ENCODE measurements at regions not wholly inside any gene's neighbourhood (a gene's known extent, or its start where the extent isn't known, plus 50 kb on each side); places are given as distances from the start of the nearest gene placed in this dataset.

DNA sequence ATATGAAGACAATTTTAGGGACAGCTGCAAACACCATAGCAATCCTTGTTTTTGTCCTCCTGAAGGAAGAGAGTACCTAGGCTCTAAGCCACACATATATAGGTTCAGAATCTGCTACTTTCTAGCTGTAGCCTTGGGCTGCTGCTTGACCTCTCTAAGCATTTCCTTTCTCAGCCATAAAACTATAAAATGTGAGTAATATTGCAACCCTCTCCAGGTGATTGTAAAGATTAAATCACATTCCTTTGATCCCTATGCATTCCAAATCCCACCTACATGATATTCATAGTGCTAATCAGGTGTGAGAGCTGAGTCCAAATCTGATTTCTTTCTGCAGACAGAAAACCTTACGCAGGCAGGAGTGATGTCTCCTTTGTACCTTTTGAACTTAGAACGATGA lies 913.5 kb downstream of the VRK1 start:
- H3K4me1 ChIP-seq (ENCODE audit: control insufficient read depth, extremely low read depth, insufficient read depth, low read length): no peaks in the 10 kb centered on the region
- BruUV-seq (replicated peaks): no TSS peak
- H4K20me1 ChIP-seq (replicated peaks; ENCODE audit: control insufficient read depth, extremely low read depth, insufficient read depth, low read length): no peaks in the 10 kb centered on the region
- H3K27ac ChIP-seq (ENCODE audit: insufficient read depth, low read depth, low read length): no peak overlapping the region
- no peak overlapping the region for H2AFZ ChIP-seq (ENCODE audit: low read depth, low read length)
- no peak for DNase-seq (ENCODE audit: low read depth, low spot score)
- intact Hi-C loops (cut with micrococcal nuclease) (no loop called here), dilution Hi-C loops (cut with MboI; ENCODE audit: extremely low pct_ligation_motif_present, low sequenced_read_pairs) (no loop called here)
- no peak overlapping the region for H3K4me2 ChIP-seq (ENCODE audit: insufficient read depth, low read length)
- H3K36me3 ChIP-seq (ENCODE audit: control insufficient read depth in 2 of 2, extremely low read depth in 1 of 2, insufficient read depth in 2 of 2, low read length in 2 of 2): no peaks in the 10 kb centered on the region
- FAIRE-seq: no peak
- peaks cover 9% of the 10 kb centered on the region for H3K9me3 ChIP-seq (replicated peaks; ENCODE audit: control insufficient read depth, insufficient read depth, low read length)
- ChIA-PET POLR2A (no interaction called here), CTCF (no interaction called here)
- no peak overlapping the region for H3K9ac ChIP-seq (replicated peaks; ENCODE audit: extremely low read depth, insufficient read depth, low read length)
- no peaks in the 10 kb centered on the region for H3K79me2 ChIP-seq (ENCODE audit: control insufficient read depth, insufficient read depth, low read length)
- no peaks in the 10 kb centered on the region for H3K27me3 ChIP-seq (ENCODE audit: control insufficient read depth in 2 of 2, insufficient read depth in 2 of 2, low read length in 2 of 2)
- no peaks in the 10 kb centered on the region for H3K9me1 ChIP-seq (replicated peaks; ENCODE audit: control insufficient read depth, extremely low read depth, insufficient read depth, low read length)
- no peak for TF ChIP-seq FOS (IDR thresholded peaks at IDR 0.05; ENCODE audit: borderline replicate concordance, insufficient read depth, low read length)
- TF ChIP-seq POLR2AphosphoS5 (IDR thresholded peaks at IDR 0.05; ENCODE audit: insufficient read depth, low read depth, low read length): no peak
- TF ChIP-seq GATA2 (IDR thresholded peaks at IDR 0.05; ENCODE audit: insufficient read depth, insufficient read length, low read depth, low read length): no peak
- TF ChIP-seq, protein P1, sequence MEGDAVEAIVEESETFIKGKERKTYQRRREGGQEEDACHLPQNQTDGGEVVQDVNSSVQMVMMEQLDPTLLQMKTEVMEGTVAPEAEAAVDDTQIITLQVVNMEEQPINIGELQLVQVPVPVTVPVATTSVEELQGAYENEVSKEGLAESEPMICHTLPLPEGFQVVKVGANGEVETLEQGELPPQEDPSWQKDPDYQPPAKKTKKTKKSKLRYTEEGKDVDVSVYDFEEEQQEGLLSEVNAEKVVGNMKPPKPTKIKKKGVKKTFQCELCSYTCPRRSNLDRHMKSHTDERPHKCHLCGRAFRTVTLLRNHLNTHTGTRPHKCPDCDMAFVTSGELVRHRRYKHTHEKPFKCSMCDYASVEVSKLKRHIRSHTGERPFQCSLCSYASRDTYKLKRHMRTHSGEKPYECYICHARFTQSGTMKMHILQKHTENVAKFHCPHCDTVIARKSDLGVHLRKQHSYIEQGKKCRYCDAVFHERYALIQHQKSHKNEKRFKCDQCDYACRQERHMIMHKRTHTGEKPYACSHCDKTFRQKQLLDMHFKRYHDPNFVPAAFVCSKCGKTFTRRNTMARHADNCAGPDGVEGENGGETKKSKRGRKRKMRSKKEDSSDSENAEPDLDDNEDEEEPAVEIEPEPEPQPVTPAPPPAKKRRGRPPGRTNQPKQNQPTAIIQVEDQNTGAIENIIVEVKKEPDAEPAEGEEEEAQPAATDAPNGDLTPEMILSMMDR (IDR thresholded peaks at IDR 0.05; ENCODE audit: extremely low read depth in 1 of 2, insufficient read depth in 1 of 2, low read depth in 1 of 2, low read length in 2 of 2): no peak
- TF ChIP-seq EZH2 (IDR thresholded peaks at IDR 0.05; ENCODE audit: borderline replicate concordance, low read depth, low read length, severe bottlenecking): no peak
- no peak for TF ChIP-seq POLR2A (IDR thresholded peaks at IDR 0.05; ENCODE audit: low read depth, low read length)
- no peak for TF ChIP-seq MYC (IDR thresholded peaks at IDR 0.05; ENCODE audit: low read depth, low read length)
- TF ChIP-seq JUN (IDR thresholded peaks at IDR 0.05; ENCODE audit: borderline replicate concordance, insufficient read depth, insufficient read length, low read depth): no peak
- TF ChIP-seq, protein P2, sequence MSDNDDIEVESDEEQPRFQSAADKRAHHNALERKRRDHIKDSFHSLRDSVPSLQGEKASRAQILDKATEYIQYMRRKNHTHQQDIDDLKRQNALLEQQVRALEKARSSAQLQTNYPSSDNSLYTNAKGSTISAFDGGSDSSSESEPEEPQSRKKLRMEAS (IDR thresholded peaks at IDR 0.05; ENCODE audit: insufficient read depth, insufficient read length): no peak
- H3K4me3 ChIP-seq (replicated peaks in 1 of 3; ENCODE audit: insufficient read depth in 1 of 3, low read depth in 1 of 3, low read length in 3 of 3): no peak overlapping the region
